Activated CD4-positive, alpha-beta T cell treated with anti-CD3 and anti-CD28 coated beads, Interleukin-2, Interleukin-6, amounts not matched to agents 100 ng/mL and 50 ng/mL, durations not matched to agents 16 hours and 8 hours (primary cell): ENCODE measurements at regions not wholly inside any gene's neighbourhood (a gene's known extent, or its start where the extent isn't known, plus 50 kb on each side); places are given as distances from the start of the nearest gene placed in this dataset.

Experiments used
- DNase-seq: peaks from one replicate; pipeline ENCODE4 v3.0.0-alpha.2; 2020

DNA sequence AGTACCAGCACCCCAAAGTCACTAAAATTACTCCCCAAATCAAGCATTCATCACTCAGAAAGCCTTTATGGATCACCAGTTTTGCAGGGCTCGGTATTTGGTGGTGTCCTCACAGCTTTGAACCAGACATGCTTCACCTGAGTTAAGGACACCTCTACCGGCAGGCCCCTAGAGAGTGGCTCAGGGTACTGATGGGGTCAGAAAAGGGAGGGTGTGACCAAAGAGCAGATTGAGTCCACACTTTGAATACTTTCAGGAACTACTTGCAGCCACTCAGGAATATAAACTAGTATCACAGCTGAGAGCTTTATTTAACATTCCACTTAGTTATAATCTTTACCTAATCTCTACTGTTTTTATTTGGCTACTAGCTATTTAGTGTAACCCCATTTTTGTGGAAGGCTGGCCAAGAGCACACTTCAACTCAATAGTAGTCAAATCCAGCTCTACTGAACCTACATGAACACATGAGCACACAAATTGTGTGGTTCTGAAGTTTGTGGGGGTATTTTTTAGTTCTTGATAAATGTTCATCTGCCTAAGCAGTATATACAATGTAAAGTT, 109.6 kb upstream of the SPRY1 start:
- no peak for DNase-seq

DNA sequence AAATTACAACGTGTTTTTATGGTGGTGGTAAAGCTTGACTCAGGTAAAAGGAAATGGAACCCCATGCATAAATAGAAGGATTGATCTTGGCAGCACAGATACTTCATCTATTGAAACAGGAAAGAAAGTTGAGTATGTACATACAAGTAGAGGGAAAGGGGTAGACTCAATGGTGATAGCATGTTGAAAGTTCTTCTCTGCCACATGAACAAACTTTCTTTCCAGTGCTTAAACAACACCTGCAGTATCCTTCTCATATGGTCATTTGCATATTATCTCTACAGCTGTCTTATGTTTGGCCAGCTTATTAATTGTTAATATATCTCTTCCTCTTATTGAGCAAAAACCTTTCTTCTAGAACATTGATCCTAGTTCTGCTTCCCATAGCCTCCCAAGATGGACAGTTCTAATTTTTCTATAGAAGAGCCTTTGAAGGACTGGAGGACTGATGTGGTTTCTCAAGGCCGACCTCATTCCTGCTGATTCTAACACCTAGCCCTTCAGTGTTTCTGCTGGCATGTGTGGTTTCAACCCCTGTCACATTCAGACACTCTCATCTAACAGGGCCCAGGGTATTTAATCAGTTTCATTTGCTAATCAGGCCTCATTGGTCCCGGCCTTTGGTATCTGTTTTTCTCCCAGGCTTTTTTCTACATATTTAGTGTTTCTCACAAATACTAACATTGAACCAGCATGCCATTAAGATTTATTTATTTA, 108.1 kb upstream of the SPRY1 start:
- no peak for DNase-seq

DNA sequence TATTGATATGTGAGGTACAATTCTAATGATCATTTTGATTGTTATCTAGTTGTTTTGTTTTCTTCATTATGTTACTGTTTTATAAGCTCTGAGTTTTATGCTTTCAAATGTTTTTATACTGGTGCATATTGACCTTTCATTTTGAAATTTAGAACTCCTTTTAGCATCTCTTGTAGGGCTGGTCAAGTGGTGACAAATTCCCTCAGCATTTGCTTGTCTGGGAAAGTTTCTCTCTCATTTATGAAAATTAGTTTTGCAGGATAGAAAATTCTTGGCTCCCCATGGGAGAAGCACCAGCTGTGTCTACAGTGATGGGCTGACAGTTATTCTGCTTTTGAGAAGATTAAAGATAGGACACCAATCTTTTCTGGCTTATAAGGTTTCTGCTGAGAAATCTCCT, 105.3 kb upstream of the SPRY1 start:
- no peak for DNase-seq

DNA sequence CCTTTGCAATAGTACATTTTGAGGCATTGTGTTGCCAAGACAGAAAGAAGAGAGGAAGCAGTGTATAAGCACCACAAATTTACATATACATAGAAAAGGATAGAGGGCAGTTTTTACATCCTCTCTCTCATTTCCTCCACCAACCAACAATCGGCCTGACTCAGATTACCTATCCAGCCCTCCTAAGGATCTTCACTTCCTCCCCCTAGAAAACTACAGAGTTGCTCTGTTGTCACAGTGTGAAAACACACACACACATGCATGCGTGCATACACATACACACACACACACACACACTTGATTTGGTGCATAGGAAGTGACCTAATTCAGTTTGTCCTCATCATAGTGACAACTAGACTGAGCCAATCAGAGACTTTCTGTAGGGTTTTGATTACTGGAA, 98.8 kb upstream of the SPRY1 start:
- no peak for DNase-seq

DNA sequence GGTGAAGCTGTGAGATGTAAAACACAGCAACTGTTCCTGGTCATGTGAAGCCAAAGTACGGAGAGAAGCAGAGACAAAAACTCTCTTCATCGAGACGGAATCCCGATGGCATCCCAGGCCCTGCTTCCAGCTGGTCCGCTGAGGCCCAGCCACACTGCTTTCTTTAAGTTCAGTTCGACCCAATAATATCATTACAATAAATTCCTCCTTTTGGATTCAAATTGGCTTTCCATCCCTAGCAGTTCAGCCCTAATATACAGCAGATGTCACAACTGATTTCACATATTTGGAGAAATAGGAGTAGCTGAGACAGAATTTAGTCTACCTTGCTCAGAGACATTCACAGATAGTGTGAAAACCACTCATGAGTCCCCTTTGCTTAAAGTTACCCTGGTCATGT, 98.3 kb upstream of the SPRY1 start:
- DNase-seq, result no peak

DNA sequence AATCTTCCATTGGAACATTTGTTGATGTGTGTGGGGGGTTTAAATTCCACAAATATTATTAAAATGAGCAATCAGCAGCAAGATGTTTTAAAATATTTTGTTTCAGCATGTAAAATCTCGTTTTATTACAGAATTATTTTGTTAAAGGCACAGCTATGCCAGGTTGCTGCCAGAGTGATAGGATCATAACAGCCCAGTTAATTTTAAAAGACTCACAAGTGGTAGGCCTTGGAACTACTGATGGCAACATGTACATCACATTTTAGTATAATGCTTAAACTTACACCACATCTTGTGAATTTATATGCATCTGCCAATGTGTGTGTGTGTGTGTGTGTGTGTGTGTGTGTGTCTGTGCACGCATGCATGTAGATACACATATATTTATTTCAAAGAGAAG, 97.8 kb upstream of the SPRY1 start:
- DNase-seq, result no peak

DNA sequence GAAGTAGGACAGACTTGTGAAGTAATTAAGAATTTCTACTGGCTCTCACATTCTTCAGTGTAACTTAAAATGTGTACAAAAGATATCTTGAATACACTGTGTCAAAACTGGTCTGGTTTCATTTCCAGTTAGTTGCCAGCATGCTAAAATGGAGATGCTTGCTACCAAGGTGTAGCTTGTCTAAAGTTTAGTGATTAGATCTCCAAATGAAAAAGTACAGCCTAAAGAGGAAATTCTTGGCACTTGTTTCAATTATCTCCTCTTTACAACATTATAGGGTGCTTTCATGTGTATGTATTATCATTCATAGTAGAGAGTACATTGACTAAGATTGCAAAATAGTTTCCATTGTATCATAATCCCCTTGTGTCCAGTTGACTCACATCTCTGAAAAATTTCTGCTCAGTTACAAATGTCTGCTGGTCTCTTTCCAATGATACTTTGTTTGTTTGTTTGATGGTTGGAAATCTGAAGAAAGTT, 97.3 kb upstream of the SPRY1 start:
- no peak for DNase-seq

DNA sequence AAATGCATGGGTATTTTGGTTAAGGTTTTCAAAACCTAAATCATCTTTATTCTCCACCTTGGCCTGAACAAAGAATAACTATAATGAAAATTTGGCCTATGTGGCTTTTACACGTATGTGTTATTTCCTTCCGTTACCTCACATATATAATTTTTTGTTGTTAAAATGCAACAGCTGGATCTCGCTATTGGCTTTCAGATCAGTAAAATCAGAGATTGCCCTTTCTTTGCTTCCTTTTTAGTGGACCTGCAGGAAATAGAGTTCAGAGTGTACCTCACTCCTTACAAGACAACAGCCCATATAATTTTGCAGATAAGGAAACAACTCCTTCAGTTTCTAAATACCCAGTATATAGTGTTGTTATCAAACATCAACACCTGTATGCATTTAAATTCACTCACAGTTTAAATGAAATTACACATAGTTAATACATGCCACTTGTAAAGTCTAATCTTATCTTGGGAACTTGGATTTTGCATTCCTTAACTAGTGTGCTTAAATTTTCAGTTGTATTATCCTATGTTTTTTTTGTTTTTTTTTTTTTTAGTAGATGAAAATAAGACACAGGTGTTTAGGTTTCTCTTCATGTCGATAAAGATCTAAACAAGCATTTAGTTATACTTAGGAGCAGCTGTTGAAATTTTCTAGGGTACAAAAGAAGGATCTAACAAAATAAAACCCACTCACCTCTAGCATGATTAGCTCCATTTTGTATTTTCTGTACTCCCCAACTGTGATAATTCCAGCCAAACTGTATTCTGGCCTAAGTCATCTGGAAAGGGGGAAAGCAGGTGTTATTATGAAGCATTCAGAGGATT, 96.2 kb upstream of the SPRY1 start:
- DNase-seq, result no peak

DNA sequence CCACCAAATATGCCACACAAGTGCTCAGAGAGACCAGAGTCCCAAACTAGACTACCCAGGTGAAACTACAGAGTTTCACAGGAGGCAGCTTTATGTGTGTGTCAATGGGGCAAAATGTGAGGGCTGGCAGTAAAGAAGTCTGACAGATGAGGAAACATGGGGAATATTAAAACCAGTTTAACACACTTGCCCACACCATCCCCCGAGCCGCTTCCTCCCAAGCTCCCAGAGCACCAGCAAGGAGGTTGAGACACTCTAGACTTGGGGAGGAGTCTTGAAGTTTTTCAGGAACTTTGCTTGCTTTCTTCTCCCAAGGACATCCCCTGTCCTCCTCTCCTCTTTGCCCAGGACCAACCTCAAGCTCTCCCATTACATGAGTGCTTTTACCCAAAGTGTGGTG, 94.7 kb upstream of the SPRY1 start:
- DNase-seq, result no peak

DNA sequence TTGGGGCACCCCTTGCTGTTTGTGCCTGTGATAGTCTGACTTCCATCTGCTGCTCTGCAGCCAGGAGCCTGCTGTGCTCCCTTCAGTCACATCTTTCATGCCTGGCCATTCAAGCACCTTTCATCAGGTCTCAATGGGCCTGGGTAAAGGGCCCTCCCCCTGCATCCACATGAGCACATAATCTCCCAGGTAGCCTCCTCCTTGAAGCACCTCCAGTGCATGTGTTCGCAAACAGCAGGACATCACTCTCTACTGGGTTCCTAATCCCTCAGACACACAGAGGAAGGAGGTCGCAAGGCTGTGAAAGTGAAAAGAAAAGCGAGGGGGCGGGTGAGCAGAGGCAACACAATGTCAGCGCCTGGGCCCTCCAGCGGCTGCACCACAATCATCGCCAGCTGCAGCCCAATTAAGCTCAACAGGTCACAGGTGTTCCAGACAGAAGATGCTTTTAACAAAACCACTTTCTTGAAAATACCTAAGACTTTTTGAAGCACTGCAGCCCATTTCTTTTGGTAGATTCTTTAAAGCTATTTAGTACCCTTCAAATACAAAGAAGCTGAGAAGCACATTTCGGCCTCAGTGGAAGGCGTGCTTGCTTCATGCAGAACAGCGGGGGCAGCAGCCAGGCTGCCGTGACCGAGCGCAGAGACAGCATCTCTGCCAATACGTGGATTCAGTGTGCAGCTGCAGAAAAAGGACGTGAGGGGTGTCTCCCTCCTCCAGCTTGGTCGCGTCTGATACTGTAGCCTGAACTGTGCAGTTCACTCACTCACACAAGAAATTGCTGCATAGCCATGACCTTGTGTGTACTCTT, 92.2 kb upstream of the SPRY1 start:
- no peak for DNase-seq

DNA sequence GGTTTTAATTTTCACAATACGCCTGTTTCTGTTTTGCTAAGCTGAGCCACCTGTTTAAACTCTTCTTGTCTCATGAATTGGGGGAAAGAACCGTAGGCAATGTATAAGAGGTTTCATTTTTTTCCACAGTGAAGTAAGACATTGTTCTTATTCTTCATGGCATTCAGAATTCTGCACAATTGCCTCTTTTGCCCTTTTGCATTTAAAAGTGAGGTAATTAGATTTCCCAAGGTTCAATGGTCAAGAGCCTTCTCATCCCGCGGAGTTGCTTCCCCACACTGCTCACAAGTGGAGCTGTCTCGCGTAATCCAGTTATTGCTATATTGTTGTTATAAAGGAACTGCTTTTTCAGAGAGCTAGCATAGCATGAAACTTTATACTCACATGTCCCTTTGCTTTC, 90.9 kb upstream of the SPRY1 start:
- DNase-seq, result no peak

DNA sequence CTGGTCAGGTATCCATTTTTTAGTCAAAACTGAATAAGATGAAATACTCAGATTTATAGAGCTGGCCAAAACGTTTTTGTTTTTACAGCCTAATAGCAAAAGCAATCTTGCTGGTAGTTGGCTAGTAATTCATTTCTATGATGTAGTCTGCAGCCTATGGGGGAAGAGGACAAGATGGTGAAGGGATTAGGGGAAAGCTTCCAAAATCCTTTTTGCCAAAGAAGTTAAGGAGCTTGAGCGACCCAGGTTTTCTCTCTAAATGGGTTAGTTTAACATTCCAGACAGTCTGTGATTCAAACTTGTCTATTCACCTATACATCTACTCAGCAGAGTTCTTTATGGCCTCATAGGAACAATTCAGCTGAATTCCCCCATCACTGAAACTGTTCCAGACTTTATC, 89.8 kb upstream of the SPRY1 start:
- DNase-seq, result no peak

DNA sequence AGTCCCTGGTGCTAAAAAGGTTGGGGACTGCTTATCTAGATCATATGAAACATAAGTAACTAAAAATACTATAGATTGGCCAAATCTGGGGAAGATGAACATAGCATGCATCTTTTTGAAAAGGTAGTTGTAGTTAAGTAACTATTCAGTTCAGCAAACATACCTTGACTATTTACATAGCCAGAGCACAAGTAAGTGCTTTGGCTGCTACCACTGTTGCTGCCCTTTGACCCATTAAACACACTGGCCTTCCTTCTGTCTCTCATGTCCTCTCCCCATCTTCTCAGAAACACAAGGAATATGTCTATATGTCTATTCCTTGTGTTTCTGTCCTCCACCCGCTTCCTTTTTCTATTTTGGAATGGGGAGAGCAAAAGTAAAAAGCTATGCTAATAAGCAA, 87.9 kb upstream of the SPRY1 start:
- DNase-seq, result no peak

DNA sequence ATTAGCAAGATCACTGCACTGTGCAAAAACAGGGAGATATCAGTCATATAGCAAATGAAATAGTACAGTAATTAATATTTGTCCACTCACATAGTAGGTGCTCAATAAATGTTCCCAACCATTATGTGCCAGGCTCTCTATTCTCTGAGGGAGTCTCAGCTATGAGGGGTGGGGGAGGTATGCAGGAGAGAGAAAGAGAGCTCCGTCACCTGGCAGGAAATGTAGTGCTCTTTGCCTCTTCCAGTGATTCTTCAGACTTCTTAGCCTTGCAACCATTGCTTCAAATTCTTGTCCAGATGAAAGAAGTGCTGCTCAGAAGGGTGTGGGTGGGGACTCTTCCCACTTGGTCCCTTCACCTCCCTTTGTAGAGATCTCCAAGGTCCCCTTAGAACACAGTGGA, 84.5 kb upstream of the SPRY1 start:
- no peak for DNase-seq

DNA sequence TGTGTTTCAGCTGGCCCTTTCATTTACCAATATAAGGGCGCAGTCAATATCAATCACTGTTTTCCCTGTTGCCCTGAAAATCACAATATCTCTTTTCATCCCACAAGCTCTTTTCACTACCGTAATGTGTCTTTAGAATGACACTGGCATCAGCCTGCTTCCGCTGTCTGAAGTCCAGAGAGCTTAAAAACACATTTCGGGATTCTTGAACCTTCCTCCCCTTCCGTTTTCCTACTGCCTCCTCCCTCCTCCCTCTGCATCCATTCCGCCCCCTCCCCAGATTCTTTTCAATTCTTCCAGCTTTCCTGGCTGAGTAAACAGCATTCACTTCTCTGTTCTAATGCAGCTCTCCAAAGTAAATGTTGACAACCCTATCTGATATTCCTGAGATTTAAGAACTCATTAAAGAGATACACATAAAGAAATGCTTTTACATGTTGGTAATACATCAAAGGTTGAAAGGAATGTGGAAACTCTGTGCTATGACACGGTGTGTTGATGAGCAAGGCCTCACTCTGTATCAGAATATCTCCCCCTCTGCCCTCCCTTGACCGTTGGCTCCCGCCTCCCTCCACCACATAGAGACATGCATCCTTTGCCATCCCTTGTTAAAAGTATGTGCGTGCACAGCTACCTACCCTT, 83.5 kb upstream of the SPRY1 start:
- no peak for DNase-seq

DNA sequence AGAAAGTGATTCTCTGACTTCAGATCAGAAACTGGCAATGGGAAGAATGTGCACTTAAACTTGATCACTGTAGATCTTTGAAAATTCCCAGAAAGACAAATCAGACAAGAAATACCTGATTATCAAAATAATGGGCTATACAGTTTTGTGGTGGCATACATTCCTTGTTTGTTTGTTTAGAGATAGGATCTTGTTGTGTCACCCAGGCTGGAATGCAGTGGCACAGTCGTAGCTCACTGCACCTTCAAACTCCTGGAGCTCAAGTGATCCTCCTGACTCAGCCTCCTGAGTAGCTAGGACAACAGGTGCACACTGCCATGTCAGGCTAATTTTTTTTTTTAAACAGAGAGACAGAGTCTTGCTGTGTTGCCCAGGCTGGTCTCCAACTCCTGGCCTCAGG, 81.0 kb upstream of the SPRY1 start:
- DNase-seq, result no peak

DNA sequence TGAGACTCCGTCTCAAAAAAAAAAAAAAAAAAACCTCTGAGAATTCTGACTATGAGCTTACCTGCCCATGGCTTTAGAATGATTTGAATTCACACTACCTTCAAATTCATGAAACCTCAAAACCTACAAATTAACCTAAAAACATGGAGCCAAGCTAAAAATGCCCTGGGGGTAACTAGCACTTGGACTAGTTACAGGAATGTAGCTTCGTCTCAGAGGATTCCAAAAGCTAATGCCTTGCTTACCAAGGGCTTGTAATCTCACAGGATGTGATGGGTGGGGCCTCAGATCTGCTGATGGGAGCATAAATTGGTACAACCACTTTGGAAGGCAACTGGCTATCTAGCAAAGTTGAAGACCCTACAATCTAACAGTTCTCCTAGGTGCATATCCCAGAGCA, 79.4 kb upstream of the SPRY1 start:
- DNase-seq, result no peak

DNA sequence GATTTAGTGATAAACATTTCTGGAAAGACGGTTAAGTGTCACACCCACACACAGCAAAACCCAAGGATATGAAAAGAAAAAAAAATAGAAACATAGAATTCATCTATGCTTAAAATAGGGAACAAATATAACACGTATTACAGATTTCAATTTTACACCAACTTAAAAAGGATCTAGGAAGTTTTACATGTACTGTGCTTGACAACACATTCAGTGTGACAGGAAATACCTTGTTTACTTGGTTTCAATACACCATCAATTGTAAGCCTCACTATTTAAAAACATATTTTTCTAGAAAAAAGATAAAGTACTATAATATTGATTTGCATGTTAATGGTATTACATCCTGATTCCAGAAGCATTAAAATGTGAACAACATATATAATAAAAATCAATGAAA, 77.0 kb upstream of the SPRY1 start:
- DNase-seq, result no peak

DNA sequence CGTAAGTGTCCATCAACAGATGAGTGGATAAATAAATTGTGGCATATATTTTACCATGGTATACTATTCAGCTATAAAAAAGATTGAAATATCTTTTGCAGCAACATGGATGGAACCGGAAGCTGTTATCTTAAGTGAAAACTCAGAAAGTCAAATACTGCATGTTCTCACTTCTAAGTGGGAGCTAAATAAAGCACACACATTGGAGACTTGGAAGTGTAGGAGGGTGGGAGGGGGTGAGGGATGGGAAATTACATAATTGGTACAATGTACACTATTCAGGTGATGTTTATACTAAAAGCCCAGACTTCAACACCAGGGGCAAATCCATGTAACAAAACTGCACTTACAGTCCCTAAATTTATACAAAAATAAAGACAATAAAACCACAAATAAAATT, 72.6 kb upstream of the SPRY1 start:
- DNase-seq, result no peak

DNA sequence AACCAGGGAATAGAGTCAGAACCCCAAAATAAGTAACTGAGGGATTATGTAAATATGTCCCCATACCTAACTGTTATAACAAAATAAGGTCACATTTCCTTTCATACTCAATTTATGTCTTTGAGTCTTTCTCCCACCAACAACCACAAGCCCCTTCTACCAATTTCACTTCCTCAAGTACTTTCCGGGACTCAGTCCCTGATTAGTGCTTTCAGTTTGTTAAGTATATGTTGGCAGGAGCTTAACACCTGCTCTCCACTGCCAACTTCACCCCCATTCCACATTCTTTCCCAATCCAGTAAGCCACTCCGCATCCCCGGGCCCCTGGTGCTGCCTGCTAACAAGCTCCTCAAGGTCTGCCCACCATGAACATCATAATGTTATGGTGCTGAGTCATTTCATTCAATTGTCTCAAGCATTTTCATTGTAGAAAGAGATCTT, 71.3 kb upstream of the SPRY1 start:
- no peak for DNase-seq

DNA sequence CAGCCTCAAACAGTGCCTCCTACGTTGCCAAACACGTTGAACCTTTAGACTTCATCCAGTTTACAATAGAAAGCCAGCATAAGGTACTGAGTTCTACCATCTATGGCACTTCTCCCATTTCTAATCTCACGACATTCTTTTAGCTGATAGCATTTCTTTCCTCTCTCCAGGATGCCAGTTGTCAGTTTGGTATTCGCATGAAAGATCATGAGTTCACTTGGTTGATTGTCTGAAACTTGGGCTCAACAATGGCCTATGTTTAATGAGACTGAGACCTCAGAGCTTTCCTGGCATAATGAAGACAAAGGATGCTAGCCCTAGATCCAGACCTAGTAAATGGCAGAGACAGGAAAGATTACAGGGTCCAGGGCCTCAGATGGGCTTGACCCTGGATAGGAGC, 69.2 kb upstream of the SPRY1 start:
- no peak for DNase-seq

DNA sequence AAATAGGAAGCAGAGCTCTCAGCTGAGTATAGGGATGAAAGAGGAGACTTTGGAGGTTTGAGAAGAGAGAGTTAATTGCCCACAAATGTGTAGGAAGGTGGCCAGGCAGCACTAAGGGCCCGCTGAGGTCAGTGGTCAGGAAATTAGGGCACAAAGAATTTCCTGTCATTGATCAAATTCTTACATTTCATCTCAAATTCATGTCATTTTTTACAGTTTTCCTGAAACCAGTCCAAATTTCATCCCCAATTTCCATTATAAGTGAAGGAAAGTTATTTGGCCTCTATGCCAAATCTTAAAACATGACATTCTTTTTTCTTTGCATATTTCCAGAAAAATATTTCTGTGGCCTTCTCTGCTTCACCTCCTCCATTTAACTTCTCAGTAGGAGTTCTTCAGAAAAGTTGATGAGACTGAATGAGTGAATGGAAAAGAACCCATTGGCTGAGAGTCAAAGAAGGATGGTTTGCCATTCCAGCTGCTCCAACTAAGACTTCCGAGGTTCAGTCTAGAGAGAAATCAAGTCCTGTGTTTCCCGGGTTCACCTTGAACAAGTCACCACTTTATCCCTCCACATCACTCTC, 68.7 kb upstream of the SPRY1 start:
- no peak for DNase-seq
